Endothelial cell of umbilical vein (primary cell): ENCODE measurements at regions not wholly inside any gene's neighbourhood (a gene's known extent, or its start where the extent isn't known, plus 50 kb on each side); places are given as distances from the start of the nearest gene placed in this dataset.

Experiments
- CTCF ChIP-seq, 2 donors: IDR thresholded peaks; 1 replicate in 1 of 2; 2 replicates in 1 of 2; pipeline ENCODE4 v1.5.1; 2011; ENCODE audit warnings: low read length in 2 of 2, mild to moderate bottlenecking in 2 of 2, moderate library complexity in 2 of 2, control low read depth in 1 of 2, inconsistent platforms in 1 of 2, low read depth in 1 of 2; ENCODE audit not compliant: insufficient read depth in 1 of 2; ENCODE audit errors: extremely low read depth in 1 of 2
- EZH2 ChIP-seq: IDR thresholded peaks from 2 replicates; pipeline ENCODE4 v1.6.1; 2012; ENCODE audit warnings: borderline replicate concordance, low read depth, mild to moderate bottlenecking, moderate library complexity, low read length, inconsistent platforms; ENCODE audit not compliant: severe bottlenecking
- JUN ChIP-seq: IDR thresholded peaks from 2 replicates; pipeline ENCODE4 v1.6.1; 2011; ENCODE audit warnings: borderline replicate concordance, low read depth; ENCODE audit not compliant: insufficient read length, insufficient read depth
- MAX ChIP-seq: IDR thresholded peaks from 2 replicates; pipeline ENCODE4 v1.6.1; 2011; ENCODE audit not compliant: insufficient read depth, insufficient read length
- MYC ChIP-seq: IDR thresholded peaks from one replicate; pipeline ENCODE4 v1.6.1; 2011; ENCODE audit warnings: mild to moderate bottlenecking, low read depth, low read length
- POLR2A ChIP-seq: IDR thresholded peaks from 2 replicates; pipeline ENCODE4 v1.6.1; 2012; ENCODE audit warnings: low read depth, mild to moderate bottlenecking, control low read depth, low read length
- POLR2AphosphoS5 ChIP-seq: IDR thresholded peaks from 2 replicates; pipeline ENCODE4 v1.6.1; 2012; ENCODE audit warnings: low read depth, mild to moderate bottlenecking, control low read depth, low read length, moderate library complexity; ENCODE audit not compliant: insufficient read depth

- no peak for TF ChIP-seq CTCF (IDR thresholded peaks at IDR 0.05; ENCODE audit: extremely low read depth in 1 of 2, insufficient read depth in 1 of 2, low read depth in 1 of 2, low read length in 2 of 2)
- TF ChIP-seq MYC, result no peak
- TF ChIP-seq POLR2A, result no peak
- TF ChIP-seq EZH2, result no peak
- no peak for TF ChIP-seq JUN
- no peak for TF ChIP-seq MAX
- no peak for TF ChIP-seq POLR2AphosphoS5
These were observed 605.7 kb downstream of the MATN1 start for GRCh38 chr1:30117685-30118084.
